GM12891 (cell line): ENCODE measurements at regions not wholly inside any gene's neighbourhood (a gene's known extent, or its start where the extent isn't known, plus 50 kb on each side); places are given as distances from the start of the nearest gene placed in this dataset.

Experiments
- PAX5 ChIP-seq: IDR thresholded peaks from 2 replicates; pipeline ENCODE4 v1.6.1; 2011; ENCODE audit warnings: low read length, moderate library complexity, mild to moderate bottlenecking; ENCODE audit not compliant: insufficient read depth, severe bottlenecking
- POLR2A ChIP-seq: IDR thresholded peaks from 2 replicates; pipeline ENCODE4 v1.6.1; 2011; ENCODE audit warnings: low read depth, low read length, control low read depth
- POLR2AphosphoS5 ChIP-seq: IDR thresholded peaks from 2 replicates; pipeline ENCODE4 v1.6.1; 2011; ENCODE audit warnings: low read depth, low read length, control low read depth
- POU2F2 ChIP-seq: IDR thresholded peaks from 2 replicates; pipeline ENCODE4 v1.6.1; 2011; ENCODE audit warnings: low read depth, mild to moderate bottlenecking, control low read depth, low read length, moderate library complexity
- SPI1 ChIP-seq: IDR thresholded peaks from 2 replicates; pipeline ENCODE4 v1.6.1; 2011; ENCODE audit warnings: low read depth, low read length, control low read depth
- TAF1 ChIP-seq: IDR thresholded peaks from 2 replicates; pipeline ENCODE4 v1.6.1; 2011; ENCODE audit warnings: low read depth, low read length, control low read depth

DNA sequence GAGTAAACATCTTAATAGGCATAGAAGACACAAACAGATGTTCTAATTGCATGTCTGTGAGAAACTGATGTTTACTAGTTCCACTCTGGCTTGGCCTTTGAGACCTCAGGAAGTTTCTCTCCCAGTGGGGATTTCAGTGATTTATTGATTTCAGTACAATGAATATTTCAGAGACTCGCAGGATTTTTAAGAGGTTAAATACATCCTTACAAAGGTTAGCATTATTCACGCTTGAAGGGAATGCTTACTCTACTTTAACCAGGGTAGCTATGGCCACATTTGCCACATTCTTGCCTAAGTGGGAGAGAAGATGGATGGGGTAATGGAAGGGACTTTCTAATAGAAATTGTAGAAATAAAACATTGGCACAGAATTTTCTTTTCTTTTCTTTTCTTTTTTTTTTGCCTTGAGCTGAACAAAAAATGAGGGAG, 480.1 kb downstream of the SPRY1 start:
- no peak for TF ChIP-seq POLR2A
- no peak for TF ChIP-seq POLR2AphosphoS5
- TF ChIP-seq TAF1, result no peak
- TF ChIP-seq POU2F2, result no peak
- TF ChIP-seq SPI1, result no peak
- no peak for TF ChIP-seq PAX5
